Vagina (tissue), 2 donors: ENCODE measurements at regions not wholly inside any gene's neighbourhood (a gene's known extent, or its start where the extent isn't known, plus 50 kb on each side); places are given as distances from the start of the nearest gene placed in this dataset.

Experiments
- CTCF ChIP-seq, 3 experiments: fragments of 450-650 bp in 2 of 3; fragments of 200-600 bp in 1 of 3; sonication (generic) in 1 of 3; IDR thresholded peaks; one replicate each; pipeline ENCODE4 v1.5.1; 2017 to 2019; ENCODE audit warnings: antibody characterized with exemption in 3 of 3, mild to moderate bottlenecking in 2 of 3, moderate library complexity in 2 of 3
- POLR2AphosphoS5 ChIP-seq, 2 donors: sonication (generic); formaldehyde crosslinking; IDR thresholded peaks; one replicate each; pipeline ENCODE4 v1.9.0; 2017; ENCODE audit warnings: antibody characterized with exemption in 2 of 2, mild to moderate bottlenecking in 2 of 2, low read depth in 1 of 2; ENCODE audit not compliant: insufficient read depth in 1 of 2

GRCh38 chr9:74006935-74007334 lies 490.2 kb upstream of the RORB start:
- TF ChIP-seq CTCF (IDR thresholded peaks at IDR 0.05) (no peak), POLR2AphosphoS5 (IDR thresholded peaks at IDR 0.05; ENCODE audit: insufficient read depth in 1 of 2, low read depth in 1 of 2) (no peak)
